ENCODE measurements at regions not wholly inside any gene's neighbourhood (a gene's known extent, or its start where the extent isn't known, plus 50 kb on each side); places are given as distances from the start of the nearest gene placed in this dataset.

GRCh38 chr5:40141896-40142295 is 537.8 kb upstream of the PTGER4 start:
- Histone ChIP-seq H3K4me2 (no peak overlapping the region), H3K9me3 (no peaks in the 10 kb centered on the region), H3K4me3 (no peak overlapping the region), H3K27ac (no peak overlapping the region), H3K4me1 (no peaks in the 10 kb centered on the region)
- POLR2A ChIA-PET, result no interaction called here
- DNase-seq (ENCODE audit: low read depth in 1 of 2, low spot score in 1 of 2), result no peak
- FAIRE-seq, result no peak
- no peak for ATAC-seq
- CTCF ChIA-PET, result no interaction called here
- TF ChIP-seq ZNF302 (CRISPR knock-in tag; IDR thresholded peaks at IDR 0.05), result no peak
- TF ChIP-seq, protein P1, sequence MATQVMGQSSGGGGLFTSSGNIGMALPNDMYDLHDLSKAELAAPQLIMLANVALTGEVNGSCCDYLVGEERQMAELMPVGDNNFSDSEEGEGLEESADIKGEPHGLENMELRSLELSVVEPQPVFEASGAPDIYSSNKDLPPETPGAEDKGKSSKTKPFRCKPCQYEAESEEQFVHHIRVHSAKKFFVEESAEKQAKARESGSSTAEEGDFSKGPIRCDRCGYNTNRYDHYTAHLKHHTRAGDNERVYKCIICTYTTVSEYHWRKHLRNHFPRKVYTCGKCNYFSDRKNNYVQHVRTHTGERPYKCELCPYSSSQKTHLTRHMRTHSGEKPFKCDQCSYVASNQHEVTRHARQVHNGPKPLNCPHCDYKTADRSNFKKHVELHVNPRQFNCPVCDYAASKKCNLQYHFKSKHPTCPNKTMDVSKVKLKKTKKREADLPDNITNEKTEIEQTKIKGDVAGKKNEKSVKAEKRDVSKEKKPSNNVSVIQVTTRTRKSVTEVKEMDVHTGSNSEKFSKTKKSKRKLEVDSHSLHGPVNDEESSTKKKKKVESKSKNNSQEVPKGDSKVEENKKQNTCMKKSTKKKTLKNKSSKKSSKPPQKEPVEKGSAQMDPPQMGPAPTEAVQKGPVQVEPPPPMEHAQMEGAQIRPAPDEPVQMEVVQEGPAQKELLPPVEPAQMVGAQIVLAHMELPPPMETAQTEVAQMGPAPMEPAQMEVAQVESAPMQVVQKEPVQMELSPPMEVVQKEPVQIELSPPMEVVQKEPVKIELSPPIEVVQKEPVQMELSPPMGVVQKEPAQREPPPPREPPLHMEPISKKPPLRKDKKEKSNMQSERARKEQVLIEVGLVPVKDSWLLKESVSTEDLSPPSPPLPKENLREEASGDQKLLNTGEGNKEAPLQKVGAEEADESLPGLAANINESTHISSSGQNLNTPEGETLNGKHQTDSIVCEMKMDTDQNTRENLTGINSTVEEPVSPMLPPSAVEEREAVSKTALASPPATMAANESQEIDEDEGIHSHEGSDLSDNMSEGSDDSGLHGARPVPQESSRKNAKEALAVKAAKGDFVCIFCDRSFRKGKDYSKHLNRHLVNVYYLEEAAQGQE (IDR thresholded peaks at IDR 0.05), result no peak
- no peak for TF ChIP-seq CHD4 (IDR thresholded peaks at IDR 0.05; ENCODE audit: borderline replicate concordance)
- no peak for TF ChIP-seq FOSB (CRISPR knock-in tag; IDR thresholded peaks at IDR 0.05)
- no peak for TF ChIP-seq BHLHE40 (IDR thresholded peaks at IDR 0.05; ENCODE audit: low read depth, low read length)
- TF ChIP-seq TFCP2L1 (CRISPR knock-in tag; IDR thresholded peaks at IDR 0.05), result no peak

- CTCF ChIA-PET, result no interaction called here
- DNase-seq (ENCODE audit: low read depth in 1 of 2, low spot score in 1 of 2) (no peak), FAIRE-seq (no peak), ATAC-seq (no peak)
- Histone ChIP-seq H3K4me2 (no peak overlapping the region), H3K4me3 (no peak overlapping the region), H3K9me3 (no peaks in the 10 kb centered on the region), H3K4me1 (no peaks in the 10 kb centered on the region), H3K27ac (no peak overlapping the region)
- TF ChIP-seq, protein P2, sequence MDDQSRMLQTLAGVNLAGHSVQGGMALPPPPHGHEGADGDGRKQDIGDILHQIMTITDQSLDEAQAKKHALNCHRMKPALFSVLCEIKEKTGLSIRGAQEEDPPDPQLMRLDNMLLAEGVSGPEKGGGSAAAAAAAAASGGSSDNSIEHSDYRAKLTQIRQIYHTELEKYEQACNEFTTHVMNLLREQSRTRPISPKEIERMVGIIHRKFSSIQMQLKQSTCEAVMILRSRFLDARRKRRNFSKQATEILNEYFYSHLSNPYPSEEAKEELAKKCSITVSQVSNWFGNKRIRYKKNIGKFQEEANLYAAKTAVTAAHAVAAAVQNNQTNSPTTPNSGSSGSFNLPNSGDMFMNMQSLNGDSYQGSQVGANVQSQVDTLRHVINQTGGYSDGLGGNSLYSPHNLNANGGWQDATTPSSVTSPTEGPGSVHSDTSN (IDR thresholded peaks at IDR 0.05), result no peak
- TF ChIP-seq ZC3H11A (IDR thresholded peaks at IDR 0.05), result no peak
- TF ChIP-seq FOXS1 (CRISPR knock-in tag; IDR thresholded peaks at IDR 0.05), result no peak
- TF ChIP-seq, protein P3, sequence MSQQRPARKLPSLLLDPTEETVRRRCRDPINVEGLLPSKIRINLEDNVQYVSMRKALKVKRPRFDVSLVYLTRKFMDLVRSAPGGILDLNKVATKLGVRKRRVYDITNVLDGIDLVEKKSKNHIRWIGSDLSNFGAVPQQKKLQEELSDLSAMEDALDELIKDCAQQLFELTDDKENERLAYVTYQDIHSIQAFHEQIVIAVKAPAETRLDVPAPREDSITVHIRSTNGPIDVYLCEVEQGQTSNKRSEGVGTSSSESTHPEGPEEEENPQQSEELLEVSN (IDR thresholded peaks at IDR 0.05; ENCODE audit: borderline replicate concordance, low read depth), result no peak
- TF ChIP-seq POLR2AphosphoS2 (conservative IDR thresholded peaks at IDR 0.05; ENCODE audit: low read length), result no peak
- no peak for TF ChIP-seq EHF (CRISPR knock-in tag; IDR thresholded peaks at IDR 0.05)
- no peak for TF ChIP-seq SMC3 (IDR thresholded peaks at IDR 0.05)
- no peak for TF ChIP-seq TFCP2L1 (CRISPR knock-in tag; IDR thresholded peaks at IDR 0.05)
- TF ChIP-seq, protein P4, sequence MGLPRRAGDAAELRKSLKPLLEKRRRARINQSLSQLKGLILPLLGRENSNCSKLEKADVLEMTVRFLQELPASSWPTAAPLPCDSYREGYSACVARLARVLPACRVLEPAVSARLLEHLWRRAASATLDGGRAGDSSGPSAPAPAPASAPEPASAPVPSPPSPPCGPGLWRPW (IDR thresholded peaks at IDR 0.05), result no peak
- TF ChIP-seq HOXA7 (CRISPR knock-in tag; IDR thresholded peaks at IDR 0.05), result no peak
- no peak for TF ChIP-seq CHD4 (IDR thresholded peaks at IDR 0.05; ENCODE audit: borderline replicate concordance)
- TF ChIP-seq ATOH8 (CRISPR knock-in tag; IDR thresholded peaks at IDR 0.05; ENCODE audit: low read depth), result no peak
- TF ChIP-seq KDM1A (IDR thresholded peaks at IDR 0.05; ENCODE audit: low read depth), result no peak
- TF ChIP-seq CEBPB (IDR thresholded peaks at IDR 0.05), result no peak
- no peak for TF ChIP-seq RAD21 (conservative IDR thresholded peaks at IDR 0.05 in 1 of 2, IDR thresholded peaks at IDR 0.05 in 1 of 2)
- no peak for TF ChIP-seq RARB (CRISPR knock-in tag; IDR thresholded peaks at IDR 0.05)
- TF ChIP-seq, protein P5, sequence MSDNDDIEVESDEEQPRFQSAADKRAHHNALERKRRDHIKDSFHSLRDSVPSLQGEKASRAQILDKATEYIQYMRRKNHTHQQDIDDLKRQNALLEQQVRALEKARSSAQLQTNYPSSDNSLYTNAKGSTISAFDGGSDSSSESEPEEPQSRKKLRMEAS (IDR thresholded peaks at IDR 0.05), result no peak
- POLR2A ChIA-PET, result no interaction called here
- WGBS (ENCODE audit: missing lambda C conversion rate), result 46% methylated on average over 3 of the region's 3 CpGs
Observed at GRCh38 chr5:40141418-40141817, 538.3 kb upstream of the PTGER4 start.
